ENCODE measurements at regions not wholly inside any gene's neighbourhood (a gene's known extent, or its start where the extent isn't known, plus 50 kb on each side); places are given as distances from the start of the nearest gene placed in this dataset.

- Mint-ChIP-seq H3K36me3 (ENCODE audit: low read depth, unreplicated experiment) (no peaks in the 10 kb centered on the region), H3K4me1 (ENCODE audit: low read depth, unreplicated experiment) (peaks cover 8% of the 10 kb centered on the region), H3K4me3 (ENCODE audit: unreplicated experiment) (no peak overlapping the region), H3K27me3 (ENCODE audit: low read depth, unreplicated experiment) (peaks cover 4% of the 10 kb centered on the region), H3K27ac (ENCODE audit: unreplicated experiment) (no peak overlapping the region), H3K9me3 (ENCODE audit: unreplicated experiment) (peaks cover 5% of the 10 kb centered on the region)
- TF ChIP-seq CTCF (IDR thresholded peaks at IDR 0.05; ENCODE audit: insufficient read depth, low read depth, low read length) (no peak), EZH2 (IDR thresholded peaks at IDR 0.05; ENCODE audit: insufficient read depth, low read length) (no peak)
- Histone ChIP-seq H3K79me2 (ENCODE audit: insufficient read depth, low read length) (no peaks in the 10 kb centered on the region), H3K9ac (ENCODE audit: low read length) (no peak overlapping the region), H3K36me3 (ENCODE audit: insufficient read depth, low read length) (no peaks in the 10 kb centered on the region), H4K20me1 (ENCODE audit: insufficient read depth, low read length) (no peaks in the 10 kb centered on the region), H3K4me3 (ENCODE audit: insufficient read depth, low read depth, low read length) (no peak overlapping the region), H3K27ac (ENCODE audit: low read depth, low read length) (no peak overlapping the region), H3K4me2 (ENCODE audit: low read length) (no peak overlapping the region), H3K9me3 (ENCODE audit: insufficient read depth, low read depth, low read length) (no peaks in the 10 kb centered on the region), H2AFZ (ENCODE audit: low read depth, low read length) (no peak overlapping the region), H3K4me1 (ENCODE audit: insufficient read depth, low read length) (no peaks in the 10 kb centered on the region), H3K27me3 (ENCODE audit: insufficient read depth, low read length) (no peaks in the 10 kb centered on the region)
- no peak for FAIRE-seq
- no peak for DNase-seq (ENCODE audit: low read depth)
Measured at GRCh38 chr5:4036861-4037260, 441.2 kb downstream of the IRX1 start.

DNA sequence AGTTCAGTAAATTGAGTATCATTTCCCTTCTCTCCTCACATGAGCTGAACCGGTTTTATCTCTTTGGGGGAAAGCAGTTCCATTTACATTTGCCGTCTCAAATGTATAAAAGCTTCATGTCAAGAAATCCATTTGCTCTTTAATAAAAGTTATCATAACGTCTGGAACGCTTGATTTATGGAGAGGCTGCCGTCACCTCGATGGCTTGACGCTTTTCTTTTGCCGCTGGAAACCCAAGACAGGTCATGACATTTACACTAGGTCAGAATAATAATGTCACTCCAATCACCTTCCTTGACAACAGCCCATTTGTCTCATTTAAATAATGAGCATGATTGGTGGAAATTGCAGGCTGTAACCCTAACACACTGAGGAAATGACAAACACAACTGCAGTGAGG lies 443.4 kb downstream of the IRX1 start:
- no peaks in the 10 kb centered on the region for H3K36me3 Mint-ChIP-seq (ENCODE audit: low read depth, unreplicated experiment)
- no peaks in the 10 kb centered on the region for H3K4me1 ChIP-seq (ENCODE audit: insufficient read depth, low read length)
- FAIRE-seq, result no peak
- no peak overlapping the region for H3K4me3 ChIP-seq (ENCODE audit: insufficient read depth, low read depth, low read length)
- peaks cover 5% of the 10 kb centered on the region for H3K9me3 Mint-ChIP-seq (ENCODE audit: unreplicated experiment)
- DNase-seq (ENCODE audit: low read depth), result no peak
- no peaks in the 10 kb centered on the region for H3K27me3 ChIP-seq (ENCODE audit: insufficient read depth, low read length)
- no peaks in the 10 kb centered on the region for H4K20me1 ChIP-seq (ENCODE audit: insufficient read depth, low read length)
- no peaks in the 10 kb centered on the region for H3K9me3 ChIP-seq (ENCODE audit: insufficient read depth, low read depth, low read length)
- no peak overlapping the region for H3K27ac Mint-ChIP-seq (ENCODE audit: unreplicated experiment)
- H3K27me3 Mint-ChIP-seq (ENCODE audit: low read depth, unreplicated experiment), result peaks cover 4% of the 10 kb centered on the region
- H3K4me2 ChIP-seq (ENCODE audit: low read length), result no peak overlapping the region
- H3K79me2 ChIP-seq (ENCODE audit: insufficient read depth, low read length), result no peaks in the 10 kb centered on the region
- TF ChIP-seq EZH2 (IDR thresholded peaks at IDR 0.05; ENCODE audit: insufficient read depth, low read length) (no peak), CTCF (IDR thresholded peaks at IDR 0.05; ENCODE audit: insufficient read depth, low read depth, low read length) (no peak)
- H3K27ac ChIP-seq (ENCODE audit: low read depth, low read length), result no peak overlapping the region
- peaks cover 3% of the 10 kb centered on the region for H3K4me1 Mint-ChIP-seq (ENCODE audit: low read depth, unreplicated experiment)
- no peak overlapping the region for H3K4me3 Mint-ChIP-seq (ENCODE audit: unreplicated experiment)
- no peaks in the 10 kb centered on the region for H3K36me3 ChIP-seq (ENCODE audit: insufficient read depth, low read length)
- no peak overlapping the region for H2AFZ ChIP-seq (ENCODE audit: low read depth, low read length)
- no peak overlapping the region for H3K9ac ChIP-seq (ENCODE audit: low read length)

- Mint-ChIP-seq H3K27ac (ENCODE audit: unreplicated experiment) (no peak overlapping the region), H3K4me3 (ENCODE audit: unreplicated experiment) (no peak overlapping the region), H3K9me3 (ENCODE audit: unreplicated experiment) (no peaks in the 10 kb centered on the region), H3K4me1 (ENCODE audit: low read depth, unreplicated experiment) (no peaks in the 10 kb centered on the region), H3K36me3 (ENCODE audit: low read depth, unreplicated experiment) (no peaks in the 10 kb centered on the region), H3K27me3 (ENCODE audit: low read depth, unreplicated experiment) (peaks cover 2% of the 10 kb centered on the region)
- Histone ChIP-seq H3K4me3 (ENCODE audit: insufficient read depth, low read depth, low read length) (no peak overlapping the region), H3K9me3 (ENCODE audit: insufficient read depth, low read depth, low read length) (peaks cover 4% of the 10 kb centered on the region), H4K20me1 (ENCODE audit: insufficient read depth, low read length) (no peaks in the 10 kb centered on the region), H3K9ac (ENCODE audit: low read length) (no peak overlapping the region), H3K4me1 (ENCODE audit: insufficient read depth, low read length) (no peaks in the 10 kb centered on the region), H2AFZ (ENCODE audit: low read depth, low read length) (no peak overlapping the region), H3K36me3 (ENCODE audit: insufficient read depth, low read length) (no peaks in the 10 kb centered on the region), H3K27ac (ENCODE audit: low read depth, low read length) (no peak overlapping the region), H3K4me2 (ENCODE audit: low read length) (no peak overlapping the region), H3K27me3 (ENCODE audit: insufficient read depth, low read length) (no peaks in the 10 kb centered on the region), H3K79me2 (ENCODE audit: insufficient read depth, low read length) (no peaks in the 10 kb centered on the region)
- TF ChIP-seq CTCF (IDR thresholded peaks at IDR 0.05; ENCODE audit: insufficient read depth, low read depth, low read length) (no peak), EZH2 (IDR thresholded peaks at IDR 0.05; ENCODE audit: insufficient read depth, low read length) (no peak)
- FAIRE-seq (no peak), DNase-seq (ENCODE audit: low read depth) (no peak)
Measured at GRCh38 chr5:4042311-4042710, 446.7 kb downstream of the IRX1 start.
